ENCODE measurements at regions not wholly inside any gene's neighbourhood (a gene's known extent, or its start where the extent isn't known, plus 50 kb on each side); places are given as distances from the start of the nearest gene placed in this dataset.

DNA sequence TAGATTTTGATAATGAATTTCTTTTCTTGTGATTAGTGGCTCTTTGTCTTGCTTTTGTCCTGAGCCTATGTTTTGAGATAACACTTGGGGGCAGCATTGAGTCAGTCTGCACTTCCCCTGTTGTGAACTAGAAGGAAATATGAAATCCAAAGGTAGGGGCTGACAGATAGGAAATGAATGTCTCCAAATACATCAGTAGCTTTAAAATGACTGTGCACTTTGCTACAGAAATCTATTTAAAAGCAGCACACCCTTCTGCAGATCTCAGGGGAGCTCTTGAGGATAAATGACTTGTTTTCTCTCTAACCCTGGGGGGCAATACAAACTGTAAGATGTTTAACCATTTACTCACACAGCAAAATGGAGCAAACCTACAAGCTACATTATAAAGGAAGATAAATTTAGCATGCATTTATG is 176.0 kb upstream of the MYO3A start:
- DNase-seq (ENCODE audit: low read depth): peak; percentile 41
- no peak overlapping the region for H3K4me3 ChIP-seq (replicated peaks; ENCODE audit: low read depth, low read length)
- TF ChIP-seq, protein P1, sequence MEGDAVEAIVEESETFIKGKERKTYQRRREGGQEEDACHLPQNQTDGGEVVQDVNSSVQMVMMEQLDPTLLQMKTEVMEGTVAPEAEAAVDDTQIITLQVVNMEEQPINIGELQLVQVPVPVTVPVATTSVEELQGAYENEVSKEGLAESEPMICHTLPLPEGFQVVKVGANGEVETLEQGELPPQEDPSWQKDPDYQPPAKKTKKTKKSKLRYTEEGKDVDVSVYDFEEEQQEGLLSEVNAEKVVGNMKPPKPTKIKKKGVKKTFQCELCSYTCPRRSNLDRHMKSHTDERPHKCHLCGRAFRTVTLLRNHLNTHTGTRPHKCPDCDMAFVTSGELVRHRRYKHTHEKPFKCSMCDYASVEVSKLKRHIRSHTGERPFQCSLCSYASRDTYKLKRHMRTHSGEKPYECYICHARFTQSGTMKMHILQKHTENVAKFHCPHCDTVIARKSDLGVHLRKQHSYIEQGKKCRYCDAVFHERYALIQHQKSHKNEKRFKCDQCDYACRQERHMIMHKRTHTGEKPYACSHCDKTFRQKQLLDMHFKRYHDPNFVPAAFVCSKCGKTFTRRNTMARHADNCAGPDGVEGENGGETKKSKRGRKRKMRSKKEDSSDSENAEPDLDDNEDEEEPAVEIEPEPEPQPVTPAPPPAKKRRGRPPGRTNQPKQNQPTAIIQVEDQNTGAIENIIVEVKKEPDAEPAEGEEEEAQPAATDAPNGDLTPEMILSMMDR (IDR thresholded peaks at IDR 0.05; ENCODE audit: low read length, missing control alignments): peak; percentile 66

DNA sequence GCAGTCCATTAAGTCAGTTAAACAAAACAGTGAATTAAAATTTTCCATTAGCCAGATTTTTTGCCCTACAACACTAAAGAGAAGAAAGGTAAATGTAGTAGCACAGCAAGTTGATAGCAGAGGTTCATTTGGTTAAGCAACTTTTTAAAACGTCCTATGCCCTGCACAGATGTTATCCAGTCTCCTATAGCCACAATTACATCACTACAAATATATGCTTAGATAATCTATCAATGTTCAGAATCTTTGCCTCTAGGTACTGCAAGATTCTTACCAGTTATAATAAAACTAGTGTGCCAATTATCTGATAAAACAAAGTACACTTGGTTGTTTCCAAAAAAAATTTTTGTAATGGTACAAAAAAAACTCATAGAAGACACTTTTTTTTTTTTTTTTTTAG is 175.5 kb upstream of the MYO3A start:
- no peak overlapping the region for H3K4me3 ChIP-seq (replicated peaks; ENCODE audit: low read depth, low read length)
- DNase-seq (ENCODE audit: low read depth): no peak
- TF ChIP-seq, protein P1 (IDR thresholded peaks at IDR 0.05; ENCODE audit: low read length, missing control alignments): no peak

DNA sequence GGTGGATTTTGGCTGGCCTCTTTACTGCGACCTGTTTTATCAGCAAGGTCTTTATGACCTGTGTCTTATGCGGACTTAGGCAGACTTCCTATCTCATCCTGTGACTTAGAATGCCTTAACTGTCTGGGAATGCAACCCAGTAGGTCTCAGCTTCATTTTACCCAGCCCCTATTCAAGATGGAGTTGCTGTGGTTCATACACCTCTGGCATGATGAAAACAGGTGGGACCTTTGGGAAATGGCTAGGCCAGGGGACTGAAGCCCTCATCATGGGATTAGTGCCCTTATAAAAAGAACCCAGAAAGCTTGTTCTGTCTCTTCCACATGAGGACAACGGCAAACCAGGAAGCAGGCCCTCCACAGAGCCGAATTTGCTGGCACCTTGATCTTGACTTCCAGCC is 172.1 kb upstream of the MYO3A start:
- H3K4me3 ChIP-seq (replicated peaks; ENCODE audit: low read depth, low read length): no peak overlapping the region
- TF ChIP-seq, protein P1 (IDR thresholded peaks at IDR 0.05; ENCODE audit: low read length, missing control alignments): no peak
- DNase-seq (ENCODE audit: low read depth): no peak

DNA sequence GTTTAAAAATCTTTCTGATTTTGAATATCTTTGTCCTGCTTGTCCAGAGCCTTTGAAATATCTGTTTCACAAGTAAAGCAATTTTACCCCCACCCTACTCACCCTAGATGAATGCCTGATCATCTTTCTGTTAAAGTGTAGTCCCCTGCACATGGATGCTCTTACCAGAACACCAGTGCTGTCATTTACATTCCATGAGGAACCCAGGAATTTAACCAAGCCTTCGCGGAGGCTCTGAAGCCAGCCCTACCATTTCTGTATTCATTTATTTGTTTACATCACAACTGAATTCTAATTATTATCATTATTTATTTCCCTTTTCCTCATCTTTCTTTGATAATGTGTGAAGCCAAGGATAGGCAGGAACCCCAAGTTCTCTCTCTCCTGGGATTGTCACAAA is 167.8 kb upstream of the MYO3A start:
- H3K4me3 ChIP-seq (replicated peaks; ENCODE audit: low read depth, low read length): no peak overlapping the region
- TF ChIP-seq, protein P1 (IDR thresholded peaks at IDR 0.05; ENCODE audit: low read length, missing control alignments): no peak
- DNase-seq (ENCODE audit: low read depth): no peak

DNA sequence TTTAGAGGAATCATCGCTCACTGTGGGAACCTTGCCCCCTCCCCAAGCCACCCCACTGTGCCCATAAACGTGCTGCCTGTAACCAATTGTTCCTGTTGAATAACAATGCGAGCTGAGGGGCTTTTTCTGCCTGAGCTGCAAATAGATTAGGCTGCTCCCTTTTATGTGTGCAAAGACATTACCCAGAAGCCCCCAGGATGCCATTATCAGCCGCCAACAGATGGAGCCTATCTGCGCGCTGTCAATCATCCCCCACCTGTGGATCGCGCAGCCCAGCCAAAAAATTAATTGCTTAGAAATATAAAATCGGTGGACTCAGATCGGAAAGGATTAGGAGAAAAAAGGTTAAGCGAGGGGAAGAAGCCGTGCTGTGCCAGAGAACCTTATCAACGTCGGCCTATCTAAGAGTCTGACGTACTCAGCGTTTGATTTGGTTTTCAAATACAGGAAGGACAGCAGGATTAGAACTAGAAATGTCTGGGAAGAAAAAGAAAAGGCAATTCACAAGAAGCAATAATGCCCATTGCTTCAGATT is 167.3 kb upstream of the MYO3A start:
- no peak for DNase-seq (ENCODE audit: low read depth)
- no peak overlapping the region for H3K4me3 ChIP-seq (replicated peaks; ENCODE audit: low read depth, low read length)
- TF ChIP-seq, protein P1 (IDR thresholded peaks at IDR 0.05; ENCODE audit: low read length, missing control alignments): no peak

DNA sequence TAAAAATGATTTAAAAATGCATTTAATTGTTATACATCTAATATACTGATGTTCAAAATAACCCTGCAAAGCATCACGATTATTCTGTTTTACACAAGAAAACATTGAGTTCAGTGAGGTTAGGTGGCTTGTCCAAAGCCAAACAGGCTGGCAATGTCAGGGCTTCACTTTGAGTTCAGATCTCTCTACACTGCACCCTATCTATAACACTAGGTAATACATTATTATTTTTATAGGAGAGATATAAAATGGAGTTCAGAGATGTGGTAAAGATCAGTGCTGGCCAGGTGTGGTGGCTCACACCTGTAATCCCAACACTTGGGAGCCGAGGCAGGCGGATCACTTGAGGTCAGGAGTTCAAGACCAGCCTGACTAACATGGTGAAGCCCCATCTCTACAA is 165.9 kb upstream of the MYO3A start:
- TF ChIP-seq, protein P1 (IDR thresholded peaks at IDR 0.05; ENCODE audit: low read length, missing control alignments): no peak
- DNase-seq (ENCODE audit: low read depth): no peak
- H3K4me3 ChIP-seq (replicated peaks; ENCODE audit: low read depth, low read length): no peak overlapping the region

DNA sequence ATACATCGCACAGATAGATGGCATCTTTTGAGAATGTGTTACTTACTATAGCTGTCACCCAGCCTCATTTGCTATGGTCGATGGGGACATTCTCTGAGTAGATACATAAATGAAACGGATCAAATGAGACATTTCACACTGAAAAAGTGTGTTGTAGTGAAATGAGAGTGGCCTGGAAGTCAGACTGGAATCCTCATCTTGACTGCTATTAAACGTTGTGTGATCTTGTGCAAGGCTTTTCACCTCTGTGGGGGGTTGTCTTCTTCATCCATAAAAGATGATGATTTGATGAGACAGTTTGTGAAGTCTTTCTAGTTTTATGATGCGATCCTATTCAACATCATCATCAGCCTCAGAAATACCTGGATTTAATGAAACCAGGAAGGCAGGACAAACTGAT is 155.4 kb upstream of the MYO3A start:
- no peak overlapping the region for H3K4me3 ChIP-seq (replicated peaks; ENCODE audit: low read depth, low read length)
- TF ChIP-seq, protein P1 (IDR thresholded peaks at IDR 0.05; ENCODE audit: low read length, missing control alignments): no peak
- DNase-seq (ENCODE audit: low read depth): no peak
